ENCODE measurements at regions not wholly inside any gene's neighbourhood (a gene's known extent, or its start where the extent isn't known, plus 50 kb on each side); places are given as distances from the start of the nearest gene placed in this dataset.

DNA sequence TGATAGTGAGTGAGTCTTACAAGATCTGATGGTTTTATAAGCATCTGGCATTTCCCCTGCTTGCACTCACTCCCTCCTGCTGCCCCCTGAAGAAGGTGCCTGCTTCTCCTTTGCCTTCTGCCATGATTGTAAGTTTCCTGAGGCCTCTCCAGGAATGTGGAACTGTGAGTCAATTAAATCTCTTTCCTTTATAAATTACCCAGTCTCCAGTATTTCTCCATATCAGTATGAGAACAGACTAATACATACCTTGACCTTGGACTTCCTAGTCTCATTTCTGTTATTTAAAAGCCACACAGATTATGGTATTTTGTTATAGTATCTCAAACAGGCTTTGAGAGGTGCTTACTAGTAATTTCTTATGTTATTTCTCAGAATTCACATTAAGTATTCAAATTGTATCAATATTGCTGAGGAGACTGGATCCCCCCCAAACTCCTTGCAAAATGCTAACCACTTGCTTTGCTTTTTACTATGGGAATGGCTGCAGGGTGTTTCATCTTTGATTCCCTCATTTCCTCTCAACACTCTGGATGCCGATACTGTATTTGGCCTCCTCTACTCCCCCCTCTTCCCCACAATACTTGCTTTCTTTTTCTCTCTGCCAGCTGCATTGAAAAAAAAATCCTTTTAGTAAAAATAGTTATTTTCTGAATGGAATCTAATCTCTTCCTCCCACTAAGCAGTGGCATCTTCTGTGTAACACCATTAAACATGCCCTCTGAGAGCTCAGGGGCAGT is 96.9 kb upstream of the WLS start:
- TF ChIP-seq ZFP3 (CRISPR knock-in tag; IDR thresholded peaks at IDR 0.05) (no peak), ZNF70 (CRISPR knock-in tag; IDR thresholded peaks at IDR 0.05) (no peak), OSR1 (CRISPR knock-in tag; IDR thresholded peaks at IDR 0.05) (no peak), GLIS3 (CRISPR knock-in tag; IDR thresholded peaks at IDR 0.05) (no peak), ZNF565 (CRISPR knock-in tag; conservative IDR thresholded peaks at IDR 0.05; ENCODE audit: low read depth) (no peak), CREB5 (CRISPR knock-in tag; IDR thresholded peaks at IDR 0.05; ENCODE audit: low read depth) (no peak)
- TF ChIP-seq, protein P1, sequence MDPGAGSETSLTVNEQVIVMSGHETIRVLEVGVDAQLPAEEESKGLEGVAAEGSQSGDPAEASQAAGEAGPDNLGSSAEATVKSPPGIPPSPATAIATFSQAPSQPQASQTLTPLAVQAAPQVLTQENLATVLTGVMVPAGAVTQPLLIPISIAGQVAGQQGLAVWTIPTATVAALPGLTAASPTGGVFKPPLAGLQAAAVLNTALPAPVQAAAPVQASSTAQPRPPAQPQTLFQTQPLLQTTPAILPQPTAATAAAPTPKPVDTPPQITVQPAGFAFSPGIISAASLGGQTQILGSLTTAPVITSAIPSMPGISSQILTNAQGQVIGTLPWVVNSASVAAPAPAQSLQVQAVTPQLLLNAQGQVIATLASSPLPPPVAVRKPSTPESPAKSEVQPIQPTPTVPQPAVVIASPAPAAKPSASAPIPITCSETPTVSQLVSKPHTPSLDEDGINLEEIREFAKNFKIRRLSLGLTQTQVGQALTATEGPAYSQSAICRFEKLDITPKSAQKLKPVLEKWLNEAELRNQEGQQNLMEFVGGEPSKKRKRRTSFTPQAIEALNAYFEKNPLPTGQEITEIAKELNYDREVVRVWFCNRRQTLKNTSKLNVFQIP (CRISPR knock-in tag; IDR thresholded peaks at IDR 0.05; ENCODE audit: borderline replicate concordance, low read depth) = no peak
- no peak for ATAC-seq

GRCh38 chr1:68328490-68328889 is 96.2 kb upstream of the WLS start:
- TF ChIP-seq CSDC2 (CRISPR knock-in tag; IDR thresholded peaks at IDR 0.05) = no peak
- TF ChIP-seq ZNF70 (CRISPR knock-in tag; IDR thresholded peaks at IDR 0.05) = no peak
- TF ChIP-seq ZFP3 (CRISPR knock-in tag; IDR thresholded peaks at IDR 0.05) = no peak
- no peak for TF ChIP-seq TCF4 (CRISPR knock-in tag; IDR thresholded peaks at IDR 0.05; ENCODE audit: borderline replicate concordance)
- TF ChIP-seq TOX (CRISPR knock-in tag; IDR thresholded peaks at IDR 0.05; ENCODE audit: borderline replicate concordance) = no peak
- no peak for TF ChIP-seq RARB (CRISPR knock-in tag; IDR thresholded peaks at IDR 0.05)
- TF ChIP-seq ARNTL (CRISPR knock-in tag; IDR thresholded peaks at IDR 0.05; ENCODE audit: borderline replicate concordance, low read depth) = no peak
- TF ChIP-seq PATZ1 (CRISPR knock-in tag; IDR thresholded peaks at IDR 0.05; ENCODE audit: borderline replicate concordance) = no peak
- no peak for TF ChIP-seq ZFP30 (CRISPR knock-in tag; IDR thresholded peaks at IDR 0.05)
- ATAC-seq = no peak

DNA sequence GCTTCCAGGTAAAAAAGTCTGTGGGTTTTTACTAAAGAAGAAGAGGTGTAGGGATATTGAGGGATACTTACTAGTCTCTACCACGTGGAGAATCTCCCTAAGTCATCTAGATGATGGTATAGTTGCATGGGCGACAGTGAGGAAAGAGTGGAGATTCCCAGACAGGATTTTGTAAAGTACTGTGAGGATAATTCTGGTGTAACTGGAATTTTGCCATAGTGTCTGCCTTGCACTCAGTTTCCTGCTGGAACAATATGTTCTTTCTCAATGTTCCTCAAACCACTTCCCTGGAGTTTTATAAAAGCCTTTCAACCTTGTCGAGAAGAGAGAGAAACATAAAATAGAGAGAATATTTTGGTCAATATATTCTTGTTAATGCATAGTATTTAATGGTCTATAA is 95.1 kb upstream of the WLS start:
- ATAC-seq = no peak
- TF ChIP-seq ZNF8 (CRISPR knock-in tag; IDR thresholded peaks at IDR 0.05) (no peak), ISL1 (CRISPR knock-in tag; IDR thresholded peaks at IDR 0.05) (no peak), CSRNP3 (CRISPR knock-in tag; IDR thresholded peaks at IDR 0.05) (no peak), ZNF70 (CRISPR knock-in tag; IDR thresholded peaks at IDR 0.05) (no peak), TCF4 (CRISPR knock-in tag; IDR thresholded peaks at IDR 0.05; ENCODE audit: borderline replicate concordance) (no peak), BACH2 (CRISPR knock-in tag; IDR thresholded peaks at IDR 0.05; ENCODE audit: borderline replicate concordance) (no peak), ARNTL (CRISPR knock-in tag; IDR thresholded peaks at IDR 0.05; ENCODE audit: borderline replicate concordance, low read depth) (no peak), ZNF565 (CRISPR knock-in tag; conservative IDR thresholded peaks at IDR 0.05; ENCODE audit: low read depth) (no peak), PATZ1 (CRISPR knock-in tag; IDR thresholded peaks at IDR 0.05; ENCODE audit: borderline replicate concordance) (no peak), TOX (CRISPR knock-in tag; IDR thresholded peaks at IDR 0.05; ENCODE audit: borderline replicate concordance) (no peak), SNAI2 (CRISPR knock-in tag; IDR thresholded peaks at IDR 0.05) (no peak)

GRCh38 chr1:68326481-68326880 is 94.2 kb upstream of the WLS start:
- TF ChIP-seq, protein P1 (CRISPR knock-in tag; IDR thresholded peaks at IDR 0.05; ENCODE audit: borderline replicate concordance, low read depth) = no peak
- TF ChIP-seq ARNTL (CRISPR knock-in tag; IDR thresholded peaks at IDR 0.05; ENCODE audit: borderline replicate concordance, low read depth) = no peak
- TF ChIP-seq, protein P2, sequence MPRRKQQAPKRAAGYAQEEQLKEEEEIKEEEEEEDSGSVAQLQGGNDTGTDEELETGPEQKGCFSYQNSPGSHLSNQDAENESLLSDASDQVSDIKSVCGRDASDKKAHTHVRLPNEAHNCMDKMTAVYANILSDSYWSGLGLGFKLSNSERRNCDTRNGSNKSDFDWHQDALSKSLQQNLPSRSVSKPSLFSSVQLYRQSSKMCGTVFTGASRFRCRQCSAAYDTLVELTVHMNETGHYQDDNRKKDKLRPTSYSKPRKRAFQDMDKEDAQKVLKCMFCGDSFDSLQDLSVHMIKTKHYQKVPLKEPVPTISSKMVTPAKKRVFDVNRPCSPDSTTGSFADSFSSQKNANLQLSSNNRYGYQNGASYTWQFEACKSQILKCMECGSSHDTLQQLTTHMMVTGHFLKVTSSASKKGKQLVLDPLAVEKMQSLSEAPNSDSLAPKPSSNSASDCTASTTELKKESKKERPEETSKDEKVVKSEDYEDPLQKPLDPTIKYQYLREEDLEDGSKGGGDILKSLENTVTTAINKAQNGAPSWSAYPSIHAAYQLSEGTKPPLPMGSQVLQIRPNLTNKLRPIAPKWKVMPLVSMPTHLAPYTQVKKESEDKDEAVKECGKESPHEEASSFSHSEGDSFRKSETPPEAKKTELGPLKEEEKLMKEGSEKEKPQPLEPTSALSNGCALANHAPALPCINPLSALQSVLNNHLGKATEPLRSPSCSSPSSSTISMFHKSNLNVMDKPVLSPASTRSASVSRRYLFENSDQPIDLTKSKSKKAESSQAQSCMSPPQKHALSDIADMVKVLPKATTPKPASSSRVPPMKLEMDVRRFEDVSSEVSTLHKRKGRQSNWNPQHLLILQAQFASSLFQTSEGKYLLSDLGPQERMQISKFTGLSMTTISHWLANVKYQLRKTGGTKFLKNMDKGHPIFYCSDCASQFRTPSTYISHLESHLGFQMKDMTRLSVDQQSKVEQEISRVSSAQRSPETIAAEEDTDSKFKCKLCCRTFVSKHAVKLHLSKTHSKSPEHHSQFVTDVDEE (CRISPR knock-in tag; IDR thresholded peaks at IDR 0.05) = no peak
- no peak for TF ChIP-seq ZFP3 (CRISPR knock-in tag; IDR thresholded peaks at IDR 0.05)
- TF ChIP-seq ISL1 (CRISPR knock-in tag; IDR thresholded peaks at IDR 0.05) = no peak
- ATAC-seq = no peak
